KMS-11 (cell line): ENCODE measurements at regions not wholly inside any gene's neighbourhood (a gene's known extent, or its start where the extent isn't known, plus 50 kb on each side); places are given as distances from the start of the nearest gene placed in this dataset.

Source experiments
- H2AFZ ChIP-seq: fragments of 200-600 bp; sonication (generic); 2 replicates; pipeline ENCODE4 v1.6.1; 2016; ENCODE audit warnings: antibody characterized with exemption, mixed run types, low read depth
- H3K27ac ChIP-seq: fragments of 200-600 bp; sonication (generic); 2 replicates; pipeline ENCODE4 v1.6.1; 2016; ENCODE audit warnings: mild to moderate bottlenecking, mixed run types
- H3K27me3 ChIP-seq: fragments of 200-600 bp; sonication (generic); 2 replicates; pipeline ENCODE4 v1.6.1; 2017; ENCODE audit warnings: mild to moderate bottlenecking, low read depth, mixed run types, moderate library complexity; ENCODE audit not compliant: insufficient read depth
- H3K36me3 ChIP-seq: fragments of 200-600 bp; sonication (generic); 2 replicates; pipeline ENCODE4 v1.6.1; 2017; ENCODE audit warnings: mild to moderate bottlenecking, mixed run types; ENCODE audit not compliant: insufficient read depth
- H3K4me1 ChIP-seq: fragments of 200-600 bp; sonication (generic); 2 replicates; pipeline ENCODE4 v1.6.1; 2016; ENCODE audit warnings: mild to moderate bottlenecking, low read depth, mixed run types; ENCODE audit not compliant: poor library complexity, severe bottlenecking
- H3K4me2 ChIP-seq: fragments of 200-600 bp; sonication (generic); 2 replicates; pipeline ENCODE4 v1.7.0; 2016; ENCODE audit warnings: mild to moderate bottlenecking, mixed run types
- H3K4me3 ChIP-seq: fragments of 200-600 bp; sonication (generic); IDR thresholded peaks from 2 replicates; pipeline ENCODE4 v1.6.1; 2017; ENCODE audit warnings: low read depth, low read length, mixed read lengths; ENCODE audit not compliant: insufficient read depth
- H3K79me2 ChIP-seq: fragments of 200-600 bp; sonication (generic); 2 replicates; pipeline ENCODE4 v1.6.1; 2016; ENCODE audit warnings: low read depth, mixed run types; ENCODE audit not compliant: insufficient read depth
- H3K9ac ChIP-seq: fragments of 200-600 bp; sonication (generic); 2 replicates; pipeline ENCODE4 v1.6.1; 2016; ENCODE audit warnings: mild to moderate bottlenecking, mixed run types
- H4K20me1 ChIP-seq: fragments of 200-600 bp; sonication (generic); 2 replicates; pipeline ENCODE4 v1.6.1; 2016; ENCODE audit warnings: mild to moderate bottlenecking, mixed run types; ENCODE audit not compliant: insufficient read depth
- TF ChIP-seq, protein P1 (sequence below): fragments of 200-600 bp; sonication (generic); conservative IDR thresholded peaks from 2 replicates; pipeline ENCODE4 v1.6.1; 2017; ENCODE audit warnings: low read depth, mild to moderate bottlenecking, antibody characterized with exemption, low read length, moderate library complexity, mixed read lengths

DNA sequence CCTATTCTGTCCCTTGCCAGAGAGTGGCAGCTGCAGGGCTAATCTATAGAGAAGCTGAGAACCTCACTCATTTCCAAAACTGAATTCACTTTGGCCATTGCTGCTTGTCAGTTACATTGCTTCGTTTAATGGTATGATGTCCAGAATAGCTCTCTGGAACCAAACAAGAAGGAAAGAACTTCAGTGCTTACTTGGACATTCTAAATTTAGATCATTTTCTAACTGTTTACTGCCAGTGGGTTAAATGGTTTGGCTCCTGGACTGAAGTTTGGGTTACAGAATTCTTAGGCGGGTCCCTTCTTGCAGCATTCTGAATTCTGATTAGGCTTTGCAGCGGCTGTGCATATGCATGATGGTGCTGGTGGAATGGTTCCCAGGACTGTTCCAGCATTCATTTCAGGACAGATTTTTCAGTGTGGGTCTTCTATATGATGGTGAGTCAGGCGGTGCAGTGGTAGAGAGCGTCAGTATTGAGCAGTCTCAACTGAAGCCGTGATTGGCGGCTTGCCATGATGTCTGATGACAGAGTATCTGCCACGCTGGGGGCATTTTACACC lies 148.7 kb downstream of the DYRK2 start:
- Histone ChIP-seq H3K9ac (no peak overlapping the region), H3K4me2 (no peak overlapping the region), H3K79me2 (no peaks in the 10 kb centered on the region), H3K36me3 (no peaks in the 10 kb centered on the region), H4K20me1 (no peaks in the 10 kb centered on the region), H3K27me3 (no peaks in the 10 kb centered on the region), H2AFZ (no peak overlapping the region), H3K27ac (no peak overlapping the region), H3K4me1 (peaks cover 9% of the 10 kb centered on the region), H3K4me3 (no peak overlapping the region)
- TF ChIP-seq, protein P1, sequence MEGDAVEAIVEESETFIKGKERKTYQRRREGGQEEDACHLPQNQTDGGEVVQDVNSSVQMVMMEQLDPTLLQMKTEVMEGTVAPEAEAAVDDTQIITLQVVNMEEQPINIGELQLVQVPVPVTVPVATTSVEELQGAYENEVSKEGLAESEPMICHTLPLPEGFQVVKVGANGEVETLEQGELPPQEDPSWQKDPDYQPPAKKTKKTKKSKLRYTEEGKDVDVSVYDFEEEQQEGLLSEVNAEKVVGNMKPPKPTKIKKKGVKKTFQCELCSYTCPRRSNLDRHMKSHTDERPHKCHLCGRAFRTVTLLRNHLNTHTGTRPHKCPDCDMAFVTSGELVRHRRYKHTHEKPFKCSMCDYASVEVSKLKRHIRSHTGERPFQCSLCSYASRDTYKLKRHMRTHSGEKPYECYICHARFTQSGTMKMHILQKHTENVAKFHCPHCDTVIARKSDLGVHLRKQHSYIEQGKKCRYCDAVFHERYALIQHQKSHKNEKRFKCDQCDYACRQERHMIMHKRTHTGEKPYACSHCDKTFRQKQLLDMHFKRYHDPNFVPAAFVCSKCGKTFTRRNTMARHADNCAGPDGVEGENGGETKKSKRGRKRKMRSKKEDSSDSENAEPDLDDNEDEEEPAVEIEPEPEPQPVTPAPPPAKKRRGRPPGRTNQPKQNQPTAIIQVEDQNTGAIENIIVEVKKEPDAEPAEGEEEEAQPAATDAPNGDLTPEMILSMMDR, result no peak

DNA sequence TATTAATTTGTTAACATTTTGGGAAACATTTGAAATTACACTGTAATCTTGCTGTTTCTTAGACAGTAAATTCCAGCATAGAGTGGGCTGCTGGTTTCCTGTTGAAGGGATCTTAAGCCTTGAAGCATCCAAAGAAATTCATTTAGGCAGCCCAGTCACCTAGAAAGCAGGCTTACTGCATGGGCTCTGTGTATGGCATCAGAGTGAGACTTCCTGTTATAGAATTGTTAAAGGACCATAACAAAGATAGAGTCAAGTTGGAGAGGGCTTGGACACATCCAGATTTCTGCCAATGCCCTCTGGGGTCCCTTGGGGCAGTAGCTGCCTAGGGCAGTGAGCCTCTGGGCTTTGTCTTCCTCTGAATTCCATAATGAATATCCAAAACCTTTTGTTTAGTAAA lies 149.2 kb downstream of the DYRK2 start:
- peaks cover 14% of the 10 kb centered on the region for H3K4me1 ChIP-seq
- no peaks in the 10 kb centered on the region for H4K20me1 ChIP-seq
- no peaks in the 10 kb centered on the region for H3K27me3 ChIP-seq
- no peaks in the 10 kb centered on the region for H3K79me2 ChIP-seq
- H3K4me3 ChIP-seq, result no peak overlapping the region
- TF ChIP-seq, protein P1, result no peak
- H2AFZ ChIP-seq, result no peak overlapping the region
- no peak overlapping the region for H3K27ac ChIP-seq
- H3K36me3 ChIP-seq, result no peaks in the 10 kb centered on the region
- H3K9ac ChIP-seq, result no peak overlapping the region
- no peak overlapping the region for H3K4me2 ChIP-seq

DNA sequence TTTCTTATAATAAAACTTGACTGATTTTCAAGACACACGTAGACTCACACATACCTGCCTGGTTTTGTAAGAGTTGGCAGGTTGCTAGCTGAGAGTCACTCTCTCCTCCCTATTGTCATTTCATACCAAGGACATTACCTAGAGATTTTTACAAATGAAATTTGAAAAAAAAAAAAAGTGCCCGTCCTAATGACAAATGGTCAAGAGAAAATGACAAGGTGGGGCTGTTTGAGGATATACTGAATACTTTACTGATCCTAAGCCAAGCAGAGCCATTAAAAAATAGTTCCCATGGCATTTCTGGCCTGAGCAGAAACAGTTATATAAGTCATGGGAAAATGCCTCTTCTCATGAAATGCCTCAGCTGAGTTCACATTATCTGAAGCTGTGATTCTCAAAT lies 150.2 kb downstream of the DYRK2 start:
- Histone ChIP-seq H3K27me3 (no peaks in the 10 kb centered on the region), H3K36me3 (no peaks in the 10 kb centered on the region), H3K9ac (no peak overlapping the region), H3K27ac (no peak overlapping the region), H3K79me2 (no peaks in the 10 kb centered on the region), H3K4me3 (no peak overlapping the region), H3K4me1 (peaks cover 24% of the 10 kb centered on the region), H3K4me2 (no peak overlapping the region), H2AFZ (no peak overlapping the region), H4K20me1 (no peaks in the 10 kb centered on the region)
- TF ChIP-seq, protein P1, result no peak

DNA sequence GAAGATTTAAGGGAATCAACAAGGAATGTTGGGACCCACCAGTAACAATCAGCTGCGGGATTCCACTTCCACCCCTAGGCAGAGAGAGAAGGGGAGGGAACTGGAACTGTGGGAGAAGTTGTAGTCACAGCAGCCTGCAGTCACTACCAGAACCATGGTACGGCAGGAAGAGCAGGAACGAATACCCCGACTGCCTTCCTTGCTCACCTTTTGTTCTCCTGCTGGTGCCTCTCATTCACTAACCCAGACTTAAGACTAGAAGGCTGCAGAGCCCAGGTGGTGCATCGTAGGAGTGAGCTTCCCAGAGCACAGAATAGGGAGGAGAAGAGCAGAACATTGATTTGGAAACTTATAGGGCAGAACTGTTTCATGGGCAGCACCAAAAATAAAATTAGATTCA lies 154.2 kb downstream of the DYRK2 start:
- Histone ChIP-seq H3K79me2 (no peaks in the 10 kb centered on the region), H2AFZ (no peak overlapping the region), H3K36me3 (no peaks in the 10 kb centered on the region), H3K9ac (no peak overlapping the region), H3K27me3 (no peaks in the 10 kb centered on the region), H3K27ac (no peak overlapping the region), H3K4me3 (no peak overlapping the region), H3K4me1 (peaks cover 39% of the 10 kb centered on the region), H4K20me1 (no peaks in the 10 kb centered on the region), H3K4me2 (no peak overlapping the region; the same call in 1 of the 2 replicates)
- TF ChIP-seq, protein P1, result no peak
